Breast epithelium (tissue), 3 donors: ENCODE measurements at regions not wholly inside any gene's neighbourhood (a gene's known extent, or its start where the extent isn't known, plus 50 kb on each side); places are given as distances from the start of the nearest gene placed in this dataset.

Source experiments
- CTCF ChIP-seq, 3 donors: fragments of 450-650 bp; IDR thresholded peaks; one replicate each; pipeline ENCODE4 v1.5.1; 2016 to 2017; ENCODE audit warnings: antibody characterized with exemption in 3 of 3, mild to moderate bottlenecking in 3 of 3, moderate library complexity in 3 of 3
- POLR2AphosphoS5 ChIP-seq, 3 donors: sonication (generic); formaldehyde crosslinking; IDR thresholded peaks; one replicate each; pipeline ENCODE4 v1.6.1; 2017; ENCODE audit warnings: antibody characterized with exemption in 3 of 3

GRCh38 chr1:232486454-232487207 lies 143.3 kb downstream of the SIPA1L2 start:
- TF ChIP-seq CTCF (IDR thresholded peaks at IDR 0.05) (no peak), POLR2AphosphoS5 (IDR thresholded peaks at IDR 0.05) (no peak)
